Heart left ventricle (tissue), 13 donors: ENCODE measurements at regions not wholly inside any gene's neighbourhood (a gene's known extent, or its start where the extent isn't known, plus 50 kb on each side); places are given as distances from the start of the nearest gene placed in this dataset.

Experiments used
- POLR2A ChIP-seq, 2 donors: fragments of 450-650 bp; IDR thresholded peaks; one replicate each; pipeline ENCODE4 v1.6.1; 2017; ENCODE audit warnings: antibody characterized with exemption in 2 of 2, mild to moderate bottlenecking in 2 of 2, moderate library complexity in 2 of 2
- TF ChIP-seq, protein P1 (sequence below), 12 donors: fragments of 200-600 bp; sonication (generic) in 4 of 12; IDR thresholded peaks; one replicate each; pipeline versions ENCODE4 v1.5.0 to v1.8.0; 2018 to 2022; ENCODE audit warnings: antibody characterized with exemption in 12 of 12, mild to moderate bottlenecking in 5 of 12
- donor health status: ischemic (EF 13 %, LVEDD 7.1; RV severe dilation, severe dysfunction).
- donor health status: DM: no; HTN: yes; CAD: no.
- donor health status: DM: no; HTN: no; CAD: no.
- donor health status: ischemic (EF 25% LVEDD 6.9; RV normal size, moderate dysfunction).
- donor health status: ischemic (EF 25% LVEDD 5.7; RV mildly dilated, moderate dysfunction).
- donor health status: ischemic (EF 35%, LVEDD 5.7; RV mildly dilated, moderate dysfunction).
- donor health status: nonischemic (EF 11% LVEDD 7.7; RV severe dilation, severe dysfunction).
- donor health status: DM: yes; HTN: yes; CAD: no.
- donor health status: PGD.
- donor health status: ischemic (EF 29% LVEDD 5.4; RV normal size, mild dysfunction).
- donor health status: nonischemic (EF 23%, LVEDD 6.1; RV moderate dilation, normal function).

DNA sequence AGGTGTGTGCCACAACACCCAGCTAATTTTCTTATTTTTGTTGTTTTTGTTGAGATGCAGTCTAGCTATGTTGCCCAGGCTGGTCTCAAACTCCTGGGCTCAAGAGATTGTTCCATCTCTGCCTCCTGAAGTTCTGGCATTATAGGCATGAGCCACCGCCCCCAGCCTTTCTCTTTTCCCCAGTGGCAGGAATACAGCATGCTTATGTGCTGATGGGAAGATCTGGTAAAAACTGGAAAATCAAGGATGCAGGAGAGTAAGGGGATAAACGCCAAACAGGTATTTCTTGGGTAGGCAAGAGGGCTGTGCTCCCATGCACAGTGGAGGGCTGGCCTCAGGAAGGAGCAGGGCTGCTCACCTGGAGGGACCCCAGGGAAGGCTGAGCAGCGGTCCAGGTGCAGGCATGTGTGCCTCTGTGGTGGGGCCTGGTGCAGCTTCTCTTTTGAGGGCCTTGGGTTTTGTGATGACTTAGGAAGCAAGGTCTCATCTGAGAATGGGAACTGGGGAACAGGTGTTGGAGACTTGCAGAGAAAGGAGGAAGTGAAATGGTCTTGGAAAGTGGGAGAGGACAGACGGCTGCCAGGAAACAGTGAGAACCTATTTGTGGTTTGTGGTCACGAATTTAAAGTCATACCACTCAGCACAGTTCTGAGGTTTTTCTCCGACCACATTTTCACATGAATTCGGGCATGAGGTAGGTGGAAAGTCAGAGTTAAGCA, 106.5 kb downstream of the TEX26 start:
- TF ChIP-seq, protein P1, sequence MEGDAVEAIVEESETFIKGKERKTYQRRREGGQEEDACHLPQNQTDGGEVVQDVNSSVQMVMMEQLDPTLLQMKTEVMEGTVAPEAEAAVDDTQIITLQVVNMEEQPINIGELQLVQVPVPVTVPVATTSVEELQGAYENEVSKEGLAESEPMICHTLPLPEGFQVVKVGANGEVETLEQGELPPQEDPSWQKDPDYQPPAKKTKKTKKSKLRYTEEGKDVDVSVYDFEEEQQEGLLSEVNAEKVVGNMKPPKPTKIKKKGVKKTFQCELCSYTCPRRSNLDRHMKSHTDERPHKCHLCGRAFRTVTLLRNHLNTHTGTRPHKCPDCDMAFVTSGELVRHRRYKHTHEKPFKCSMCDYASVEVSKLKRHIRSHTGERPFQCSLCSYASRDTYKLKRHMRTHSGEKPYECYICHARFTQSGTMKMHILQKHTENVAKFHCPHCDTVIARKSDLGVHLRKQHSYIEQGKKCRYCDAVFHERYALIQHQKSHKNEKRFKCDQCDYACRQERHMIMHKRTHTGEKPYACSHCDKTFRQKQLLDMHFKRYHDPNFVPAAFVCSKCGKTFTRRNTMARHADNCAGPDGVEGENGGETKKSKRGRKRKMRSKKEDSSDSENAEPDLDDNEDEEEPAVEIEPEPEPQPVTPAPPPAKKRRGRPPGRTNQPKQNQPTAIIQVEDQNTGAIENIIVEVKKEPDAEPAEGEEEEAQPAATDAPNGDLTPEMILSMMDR (IDR thresholded peaks at IDR 0.05), result no peak
- TF ChIP-seq POLR2A (IDR thresholded peaks at IDR 0.05), result no peak
